ENCODE measurements at regions not wholly inside any gene's neighbourhood (a gene's known extent, or its start where the extent isn't known, plus 50 kb on each side); places are given as distances from the start of the nearest gene placed in this dataset.
"Not testable (repeated sequence)": the region's sequence is repeated elsewhere in the genome, so short reads cannot be mapped to it uniquely, and the experiment has no call there.

- not testable (repeated sequence) for H3K4me3 ChIP-seq, DNase-seq, H3K27me3 ChIP-seq, H3K36me3 ChIP-seq, H3K9me3 ChIP-seq
Measured at GRCh38 chr15:20066173-20066572, 475.4 kb downstream of the GOLGA6L6 start.

DNA sequence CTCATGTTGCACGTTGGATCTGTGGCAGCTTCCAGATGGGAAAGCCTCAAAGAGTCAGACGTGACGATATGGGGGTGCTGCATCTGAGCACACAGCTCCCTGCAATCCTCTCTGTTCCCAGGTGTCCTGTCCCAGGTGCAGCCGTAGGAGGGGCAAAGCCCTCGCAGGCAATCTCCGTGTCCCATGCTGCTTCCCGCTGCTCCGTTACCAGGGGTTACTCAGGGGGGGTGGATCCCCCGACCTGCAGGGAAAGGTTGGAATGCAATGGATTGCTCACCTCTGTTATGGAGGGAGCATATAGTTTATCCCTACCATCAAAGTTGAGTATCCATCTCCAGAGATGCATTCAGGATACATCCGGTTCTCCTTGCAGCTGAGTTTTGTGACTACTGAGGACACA lies 476.1 kb downstream of the GOLGA6L6 start:
- not testable (repeated sequence) for H3K36me3 ChIP-seq, H3K9me3 ChIP-seq, H3K27me3 ChIP-seq, H3K4me3 ChIP-seq, DNase-seq

DNA sequence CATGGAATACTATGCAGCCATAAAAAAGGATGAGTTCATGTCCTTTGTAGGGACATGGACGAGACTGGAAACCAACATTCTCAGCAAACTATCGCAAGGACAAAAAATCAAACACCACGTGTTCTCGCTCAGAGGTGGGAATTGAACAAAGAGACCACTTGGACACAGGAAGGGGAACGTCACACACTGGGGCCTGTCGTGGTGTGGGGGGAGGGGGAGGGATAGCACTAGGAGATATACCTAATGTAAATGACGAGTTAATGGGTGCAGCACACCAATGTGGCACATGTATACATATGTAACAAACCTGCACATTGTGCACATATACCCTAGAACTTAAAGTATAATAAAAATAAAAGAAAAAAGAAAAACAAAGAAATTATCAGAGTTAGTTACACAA lies 478.4 kb downstream of the GOLGA6L6 start:
- H3K4me3 ChIP-seq, H3K27me3 ChIP-seq, H3K36me3 ChIP-seq, DNase-seq, H3K9me3 ChIP-seq: not testable (repeated sequence)

DNA sequence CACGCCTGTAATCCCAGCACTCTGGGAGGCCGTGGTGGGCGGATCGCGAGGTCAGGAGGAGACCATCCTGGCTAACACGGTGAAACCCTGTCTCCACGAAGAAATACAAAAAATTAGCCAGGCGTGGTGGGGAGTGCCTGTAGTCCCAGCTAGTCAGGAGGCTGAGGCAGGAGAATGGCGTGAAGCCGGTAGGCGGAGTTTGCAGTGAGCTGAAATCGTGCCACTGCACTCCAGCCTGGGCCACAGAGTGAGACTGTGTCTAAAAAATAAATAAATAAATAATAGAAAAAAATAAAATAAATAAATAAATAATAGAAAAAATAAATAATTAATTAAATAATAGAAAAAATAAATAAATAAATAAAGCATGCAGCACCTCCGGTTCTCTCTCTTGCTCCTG lies 480.8 kb downstream of the GOLGA6L6 start:
- not testable (repeated sequence) for H3K4me3 ChIP-seq, DNase-seq, H3K9me3 ChIP-seq, H3K27me3 ChIP-seq, H3K36me3 ChIP-seq

DNA sequence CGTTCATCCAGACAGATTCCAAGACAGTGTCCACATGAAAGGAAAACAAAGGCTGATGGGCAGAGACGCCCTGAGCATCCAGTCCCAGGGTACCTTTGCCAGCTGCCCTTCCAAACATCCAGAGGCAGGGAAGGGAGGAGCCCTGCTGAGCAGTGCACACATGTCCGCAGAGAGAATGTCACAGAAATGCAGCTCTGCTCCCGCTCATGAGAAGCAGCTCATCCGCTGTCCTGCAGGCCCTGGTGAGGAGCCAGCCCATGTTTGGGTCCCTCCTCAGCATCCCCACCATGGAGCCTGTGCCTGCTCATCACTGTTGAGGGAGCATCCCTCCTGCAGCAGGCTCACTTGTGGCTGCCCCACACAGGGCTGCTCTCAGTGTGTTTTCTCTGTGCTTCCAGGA lies 484.7 kb downstream of the GOLGA6L6 start:
- not testable (repeated sequence) for H3K36me3 ChIP-seq, H3K9me3 ChIP-seq, DNase-seq, H3K4me3 ChIP-seq, H3K27me3 ChIP-seq

DNA sequence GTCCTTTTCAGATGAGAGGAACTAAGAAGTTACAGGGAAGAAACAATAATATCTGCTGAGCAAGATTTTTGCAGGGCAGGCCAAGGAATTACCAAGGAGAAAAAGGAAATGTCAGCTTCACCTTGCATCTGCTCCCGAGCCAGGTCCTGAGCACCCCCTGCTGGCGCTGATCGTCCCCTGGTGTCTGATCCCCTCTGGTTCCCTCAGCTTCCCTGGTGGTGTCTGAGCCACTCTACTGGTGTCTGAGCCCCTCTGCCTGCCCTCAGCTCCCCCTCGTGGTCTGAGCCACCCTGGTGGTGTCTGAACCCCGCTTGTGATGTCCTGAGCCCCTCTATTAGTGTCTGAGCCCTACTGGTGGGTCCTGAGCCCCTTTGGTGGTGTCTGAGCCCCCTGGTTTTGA lies 485.7 kb downstream of the GOLGA6L6 start:
- H3K36me3 ChIP-seq, H3K4me3 ChIP-seq, H3K9me3 ChIP-seq, H3K27me3 ChIP-seq, DNase-seq: not testable (repeated sequence)

GRCh38 chr15:20048189-20048588 lies 493.4 kb downstream of the GOLGA6L6 start:
- not testable (repeated sequence) for H3K4me3 ChIP-seq, H3K9me3 ChIP-seq, H3K27me3 ChIP-seq, DNase-seq, H3K36me3 ChIP-seq

GRCh38 chr15:20045165-20045564 lies 496.4 kb downstream of the GOLGA6L6 start:
- not testable (repeated sequence) for DNase-seq

DNA sequence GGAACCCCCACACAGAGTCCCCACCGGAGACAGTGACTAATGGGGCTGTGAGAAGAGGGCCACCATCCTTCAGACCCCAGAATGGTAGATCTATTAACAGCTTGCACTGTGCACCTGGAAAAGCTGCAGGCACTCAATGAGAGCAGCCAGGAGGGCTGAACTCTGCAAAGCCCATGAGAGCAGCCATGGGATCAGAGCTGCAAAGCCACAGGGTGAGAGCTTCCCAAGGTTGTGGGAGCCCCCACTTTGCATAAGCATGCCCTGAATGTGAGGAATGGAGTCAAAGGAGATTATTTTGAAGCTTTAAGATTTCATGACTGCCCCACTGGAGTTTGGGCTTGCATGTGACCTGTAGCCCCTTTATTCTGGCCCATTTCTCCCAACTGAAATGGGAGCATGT lies 500.9 kb downstream of the GOLGA6L6 start:
- DNase-seq, H3K27me3 ChIP-seq, H3K9me3 ChIP-seq, H3K4me3 ChIP-seq, H3K36me3 ChIP-seq: not testable (repeated sequence)

More at GRCh38 chr15:20045165-20045564, 496.4 kb downstream of the GOLGA6L6 start:
- not testable (repeated sequence) for H3K36me3 ChIP-seq, H3K27me3 ChIP-seq, H3K4me3 ChIP-seq, H3K9me3 ChIP-seq

- not testable (repeated sequence) for H3K9me3 ChIP-seq, H3K27me3 ChIP-seq, H3K4me3 ChIP-seq, DNase-seq, H3K36me3 ChIP-seq
Measured at GRCh38 chr15:20025040-20025439, 516.6 kb downstream of the GOLGA6L6 start.

- not testable (repeated sequence) for H3K9me3 ChIP-seq, H3K36me3 ChIP-seq, DNase-seq, H3K27me3 ChIP-seq, H3K4me3 ChIP-seq
Measured at GRCh38 chr15:20022349-20022748, 519.3 kb downstream of the GOLGA6L6 start.

GRCh38 chr15:20021351-20021750 lies 520.2 kb downstream of the GOLGA6L6 start:
- not testable (repeated sequence) for H3K9me3 ChIP-seq, H3K4me3 ChIP-seq, H3K36me3 ChIP-seq, H3K27me3 ChIP-seq, DNase-seq

DNA sequence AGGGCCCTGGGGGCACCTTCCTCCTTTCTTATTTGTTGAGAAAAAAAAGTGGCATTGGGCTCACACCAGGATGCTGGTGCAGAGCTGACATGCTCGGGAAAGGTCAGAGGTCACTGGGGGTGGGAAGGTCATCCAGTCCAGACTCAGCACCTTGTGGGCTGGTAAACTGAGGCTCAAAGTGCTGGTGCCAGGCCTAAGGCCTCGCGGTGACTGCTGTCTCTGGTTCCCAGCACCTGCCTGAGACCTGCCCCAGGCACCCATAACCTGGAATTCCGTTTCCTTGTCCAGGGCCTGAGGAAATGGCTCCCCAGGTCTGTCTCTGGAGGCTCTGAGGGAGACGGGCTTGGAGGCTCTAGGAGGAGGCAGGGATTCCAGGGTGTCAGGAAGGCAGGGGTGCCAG lies 521.0 kb downstream of the GOLGA6L6 start:
- not testable (repeated sequence) for H3K36me3 ChIP-seq, H3K27me3 ChIP-seq, H3K9me3 ChIP-seq, DNase-seq, H3K4me3 ChIP-seq

DNA sequence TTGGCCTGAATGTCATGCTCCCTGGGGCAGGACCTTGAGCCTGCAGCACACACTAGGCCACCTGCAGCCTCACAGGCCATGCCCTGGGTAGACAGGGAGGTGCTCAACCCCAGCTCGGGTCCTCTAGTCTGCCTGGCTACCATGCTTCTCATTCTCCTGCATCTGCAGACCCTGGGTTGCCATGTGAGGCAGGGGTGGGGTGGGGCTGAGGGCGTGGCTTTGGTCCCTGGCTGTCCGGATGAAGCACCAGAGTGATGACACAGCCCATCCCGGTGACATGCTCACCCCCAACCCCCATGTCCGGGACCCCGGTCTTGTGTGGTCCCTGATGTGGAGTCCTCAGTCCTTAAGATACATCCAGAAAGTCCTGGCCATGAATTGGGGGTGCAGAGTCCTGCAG lies 521.8 kb downstream of the GOLGA6L6 start:
- not testable (repeated sequence) for DNase-seq, H3K9me3 ChIP-seq, H3K4me3 ChIP-seq, H3K36me3 ChIP-seq, H3K27me3 ChIP-seq

- not testable (repeated sequence) for H3K4me3 ChIP-seq, DNase-seq, H3K9me3 ChIP-seq, H3K27me3 ChIP-seq, H3K36me3 ChIP-seq
Measured at GRCh38 chr15:20017581-20017980, 524.0 kb downstream of the GOLGA6L6 start.

DNA sequence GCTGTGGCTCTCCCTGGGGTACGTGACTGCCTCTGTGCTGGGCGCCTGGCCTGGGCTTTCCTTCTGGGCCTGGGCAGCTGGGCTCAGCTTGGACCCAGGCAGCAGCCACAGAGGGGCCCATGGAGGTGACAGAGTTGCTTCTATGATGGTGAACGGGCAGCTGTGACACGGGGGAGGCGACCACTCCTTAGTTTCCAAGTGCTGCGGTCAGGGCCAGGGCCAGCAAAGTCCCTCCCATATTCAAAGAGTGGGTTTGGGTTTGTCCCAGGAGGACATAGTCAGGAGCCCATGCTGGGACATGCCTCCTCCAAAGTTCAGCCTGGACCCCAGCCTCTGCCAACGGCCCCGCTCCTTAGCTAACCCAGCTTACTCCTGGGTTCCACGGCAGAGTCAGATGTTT lies 524.7 kb downstream of the GOLGA6L6 start:
- not testable (repeated sequence) for H3K9me3 ChIP-seq, H3K4me3 ChIP-seq, DNase-seq, H3K36me3 ChIP-seq, H3K27me3 ChIP-seq

DNA sequence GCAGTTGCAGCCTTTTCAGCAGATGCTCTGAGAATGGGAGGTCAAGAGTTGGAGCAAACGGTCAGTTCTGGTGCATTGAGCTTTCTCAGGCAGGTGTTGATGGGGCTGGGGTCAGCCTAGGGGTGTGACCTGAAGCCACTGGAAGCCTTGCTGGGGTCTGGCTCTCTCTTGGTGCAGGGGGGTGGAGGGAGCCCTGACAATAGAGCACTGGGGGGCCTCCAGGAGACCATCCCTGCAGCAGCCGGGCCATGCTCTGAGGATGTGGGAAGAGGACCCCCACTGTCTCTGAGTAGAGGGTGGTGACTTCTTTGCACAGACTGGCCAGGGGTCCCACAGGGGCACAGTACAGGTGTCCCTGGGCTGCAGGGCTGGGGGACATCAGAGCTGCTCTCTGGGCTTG lies 528.8 kb downstream of the GOLGA6L6 start:
- not testable (repeated sequence) for H3K36me3 ChIP-seq, H3K9me3 ChIP-seq, DNase-seq, H3K27me3 ChIP-seq, H3K4me3 ChIP-seq

- not testable (repeated sequence) for DNase-seq, H3K4me3 ChIP-seq, H3K9me3 ChIP-seq, H3K27me3 ChIP-seq, H3K36me3 ChIP-seq
Measured at GRCh38 chr15:20010759-20011158, 530.8 kb downstream of the GOLGA6L6 start.

DNA sequence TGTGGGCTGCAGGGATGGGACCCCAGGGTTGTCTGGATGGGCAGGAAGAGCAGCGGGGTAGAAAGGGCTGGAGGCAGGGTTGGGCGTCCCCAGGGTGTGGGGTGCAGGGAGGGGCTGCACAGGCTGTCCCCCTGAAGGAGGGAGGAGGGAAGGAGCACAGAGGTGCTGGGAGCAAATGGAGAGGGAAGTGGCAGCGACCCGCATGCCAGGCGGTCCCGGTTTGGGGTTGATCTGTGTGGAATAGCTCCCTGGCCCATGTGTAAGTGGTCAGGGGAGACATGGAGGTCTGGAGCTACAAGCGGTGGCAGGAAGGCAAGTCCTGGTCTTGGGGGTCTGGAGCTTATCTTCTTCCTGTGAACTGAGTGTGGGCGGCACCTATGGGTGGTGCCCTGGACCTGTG lies 532.0 kb downstream of the GOLGA6L6 start:
- H3K4me3 ChIP-seq, H3K36me3 ChIP-seq, H3K9me3 ChIP-seq, H3K27me3 ChIP-seq, DNase-seq: not testable (repeated sequence)
